Head of caudate nucleus (tissue), 42 donors: ENCODE measurements at regions not wholly inside any gene's neighbourhood (a gene's known extent, or its start where the extent isn't known, plus 50 kb on each side); places are given as distances from the start of the nearest gene placed in this dataset.

Experiments
- DNase-seq, 42 donors: peaks; one replicate each; pipeline versions ENCODE4 v3.0.0 to v3.0.0-alpha.2; 2020 to 2021; ENCODE audit warnings: mixed read lengths in 7 of 42
- intact Hi-C: fragments of 100-400 bp; cut with DNase I; formaldehyde crosslinking; loops from one replicate; pipeline ENCODE4 v1.15.0; 2022

GRCh38 chr18:4871197-4871596 lies 325.9 kb downstream of the AKAIN1 start:
- no peak for DNase-seq
- intact Hi-C loops, result no loop called here

GRCh38 chr18:4870177-4870773 lies 326.8 kb downstream of the AKAIN1 start:
- DNase-seq, result no peak
- intact Hi-C loops, result no loop called here

- DNase-seq, result no peak
- intact Hi-C loops, result no loop called here
Observed at GRCh38 chr18:4869155-4869554, 327.9 kb downstream of the AKAIN1 start.

GRCh38 chr18:4858379-4859127 lies 338.5 kb downstream of the AKAIN1 start:
- DNase-seq, result peak in 6 of 42 donors; percentile 22 to 54 (median 27)
- intact Hi-C loops, result no loop called here

- no peak for DNase-seq
- intact Hi-C loops, result no loop called here
Observed at GRCh38 chr18:4854671-4855070, 342.4 kb downstream of the AKAIN1 start.

- intact Hi-C loops, result no loop called here
- DNase-seq, result no peak
Observed at GRCh38 chr18:4851301-4851976, 345.6 kb downstream of the AKAIN1 start.

GRCh38 chr18:4847056-4847455 lies 350.0 kb downstream of the AKAIN1 start:
- intact Hi-C loops, result no loop called here
- no peak for DNase-seq

GRCh38 chr18:4844320-4844719 lies 352.7 kb downstream of the AKAIN1 start:
- intact Hi-C loops, result no loop called here
- DNase-seq, result no peak

GRCh38 chr18:4843771-4844170 lies 353.3 kb downstream of the AKAIN1 start:
- intact Hi-C loops, result no loop called here

GRCh38 chr18:4842751-4843150 lies 354.3 kb downstream of the AKAIN1 start:
- DNase-seq, result no peak
- intact Hi-C loops, result no loop called here

More at GRCh38 chr18:4843771-4844170, 353.3 kb downstream of the AKAIN1 start:
- DNase-seq, result no peak

GRCh38 chr18:4842287-4842686 lies 354.8 kb downstream of the AKAIN1 start:
- peak in 1 of 42 donors; percentile 17 for DNase-seq
- intact Hi-C loops, result no loop called here

GRCh38 chr18:4839639-4840038 lies 357.4 kb downstream of the AKAIN1 start:
- intact Hi-C loops, result no loop called here
- no peak for DNase-seq

- intact Hi-C loops, result no loop called here
Observed at GRCh38 chr18:4836141-4836540, 360.9 kb downstream of the AKAIN1 start.

GRCh38 chr18:4831791-4832375 lies 365.2 kb downstream of the AKAIN1 start:
- no peak for DNase-seq

More at GRCh38 chr18:4836141-4836540, 360.9 kb downstream of the AKAIN1 start:
- peak in 7 of 42 donors; percentile 9 to 35 (median 16) for DNase-seq

GRCh38 chr18:4831127-4831526 lies 365.9 kb downstream of the AKAIN1 start:
- no peak for DNase-seq
- intact Hi-C loops, result no loop called here

More at GRCh38 chr18:4831791-4832375, 365.2 kb downstream of the AKAIN1 start:
- intact Hi-C loops, result no loop called here

GRCh38 chr18:4823091-4823490 lies 368.0 kb upstream of the DLGAP1 start:
- DNase-seq, result no peak

GRCh38 chr18:4821801-4822200 lies 366.7 kb upstream of the DLGAP1 start:
- DNase-seq, result peak in 36 of 42 donors; percentile 7 to 84 (median 49)
- intact Hi-C loops, result no loop called here

More at GRCh38 chr18:4823091-4823490, 368.0 kb upstream of the DLGAP1 start:
- intact Hi-C loops, result no loop called here

GRCh38 chr18:4817665-4818064 lies 362.6 kb upstream of the DLGAP1 start:
- intact Hi-C loops, result no loop called here
- DNase-seq, result no peak

- intact Hi-C loops, result no loop called here
- no peak for DNase-seq
Observed at GRCh38 chr18:4813708-4814107, 358.6 kb upstream of the DLGAP1 start.

- intact Hi-C loops, result no loop called here
- DNase-seq, result no peak
Observed at GRCh38 chr18:4808891-4809290, 353.8 kb upstream of the DLGAP1 start.
